Motor neuron (in vitro differentiated cells): ENCODE measurements at regions not wholly inside any gene's neighbourhood (a gene's known extent, or its start where the extent isn't known, plus 50 kb on each side); places are given as distances from the start of the nearest gene placed in this dataset.
"Not testable (repeated sequence)": the region's sequence is repeated elsewhere in the genome, so short reads cannot be mapped to it uniquely, and the experiment has no call there.

Source experiments
- ATAC-seq, 8 experiments: fragments of 200-7000 bp; cut with Tn5 transposase; replicated peaks in 6 of 8; 2 replicates each; pipeline ENCODE4 v1.8.0; 2021; ENCODE audit warnings: mild to moderate bottlenecking in 8 of 8, moderate library complexity in 8 of 8
- H3K27ac ChIP-seq, 2 donors: fragments of 250-450 bp; sonication (Bioruptor Pico); 2 replicates each; pipeline ENCODE4 v1.9.0; 2021; ENCODE audit warnings: antibody characterized with exemption in 2 of 2, mild to moderate bottlenecking in 2 of 2, moderate library complexity in 1 of 2
- H3K4me1 ChIP-seq, 2 donors: fragments of 250-450 bp; sonication (Bioruptor Pico); replicated peaks in 1 of 2; 2 replicates each; pipeline ENCODE4 v1.6.1; 2021; ENCODE audit warnings: antibody characterized with exemption in 2 of 2, mild to moderate bottlenecking in 2 of 2, moderate library complexity in 1 of 2
- H3K4me3 ChIP-seq, 5 donors: fragments of 250-450 bp; sonication (Bioruptor Pico); 2 replicates each; pipeline ENCODE4 v1.9.0; 2021; ENCODE audit warnings: antibody characterized with exemption in 5 of 5, mild to moderate bottlenecking in 5 of 5, moderate library complexity in 4 of 5
- WGBS, 10 experiments: fragments of 450-650 bp; shearing (Covaris generic); methylation state at CpG; one replicate each; pipeline ENCODE4 v1.0.0; 2022; 5-methylcytosine and 5-hydroxymethylcytosine counted together
- in situ Hi-C, 9 experiments: fragments of 400-800 bp; cut with MboI; loops; one replicate each; pipeline ENCODE4 v1.15.0; 2021; ENCODE audit warnings: low sequenced_read_pairs in 9 of 9, low pct_unique_long_range_greater_than_20kb in 2 of 9; ENCODE audit not compliant: unreplicated experiment in 9 of 9

DNA sequence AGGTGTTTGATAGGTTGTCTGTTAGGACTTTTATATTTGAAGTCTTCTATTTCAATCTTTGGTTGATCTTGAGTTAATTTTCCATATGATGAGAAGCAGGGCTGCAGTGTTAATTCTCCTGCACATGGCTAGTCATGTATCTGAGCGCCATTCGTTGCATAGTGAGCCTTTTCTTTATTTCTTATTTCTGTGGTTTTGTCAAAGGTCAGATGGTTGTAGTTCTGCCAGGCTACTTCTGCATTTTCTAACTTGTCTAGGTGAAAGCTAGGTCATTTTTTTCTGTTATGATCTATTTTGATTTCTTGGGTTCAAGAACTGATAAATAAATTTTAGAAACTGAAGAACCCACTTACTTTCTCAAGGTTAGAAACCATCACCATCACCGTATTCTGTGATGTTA is 56.7 kb downstream of the CCDC74A start:
- WGBS, 10 experiments = 19 to 100% (median 77%) methylated on average over 1 to 3 of the region's 3 CpGs
- ATAC-seq = no peak
- in situ Hi-C loops = no loop called here
- Histone ChIP-seq H3K4me3 (no peak overlapping the region), H3K4me1 (no peaks in the 10 kb centered on the region), H3K27ac (no peak overlapping the region)

DNA sequence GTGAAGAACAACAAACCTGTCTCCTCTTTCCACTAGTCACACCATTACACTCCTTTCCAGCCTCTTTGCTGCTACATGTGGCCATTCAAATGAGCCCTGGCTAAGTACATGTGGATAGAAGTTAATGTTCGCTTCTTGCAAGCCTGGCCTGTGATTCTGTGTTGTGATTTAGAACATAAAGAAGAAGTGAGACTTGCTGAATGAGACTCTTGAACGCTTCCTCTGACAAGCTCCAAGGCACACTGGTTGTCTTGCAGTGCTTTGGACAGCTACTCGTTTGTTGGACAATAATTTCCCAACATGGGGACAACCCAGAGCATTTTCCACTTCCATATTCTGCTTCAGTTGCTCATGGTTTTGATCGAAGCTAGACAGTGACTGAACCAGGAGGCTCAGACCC is 57.3 kb downstream of the CCDC74A start:
- Histone ChIP-seq H3K4me3 (no peak overlapping the region), H3K4me1 (no peaks in the 10 kb centered on the region), H3K27ac (no peak overlapping the region)
- no peak for ATAC-seq
- 0 to 72% (median 20%) methylated on average over 1 to 4 of the region's 4 CpGs; no CpG with 5 or more reads in 4 of the 10 experiments for WGBS, 10 experiments
- in situ Hi-C loops = no loop called here

DNA sequence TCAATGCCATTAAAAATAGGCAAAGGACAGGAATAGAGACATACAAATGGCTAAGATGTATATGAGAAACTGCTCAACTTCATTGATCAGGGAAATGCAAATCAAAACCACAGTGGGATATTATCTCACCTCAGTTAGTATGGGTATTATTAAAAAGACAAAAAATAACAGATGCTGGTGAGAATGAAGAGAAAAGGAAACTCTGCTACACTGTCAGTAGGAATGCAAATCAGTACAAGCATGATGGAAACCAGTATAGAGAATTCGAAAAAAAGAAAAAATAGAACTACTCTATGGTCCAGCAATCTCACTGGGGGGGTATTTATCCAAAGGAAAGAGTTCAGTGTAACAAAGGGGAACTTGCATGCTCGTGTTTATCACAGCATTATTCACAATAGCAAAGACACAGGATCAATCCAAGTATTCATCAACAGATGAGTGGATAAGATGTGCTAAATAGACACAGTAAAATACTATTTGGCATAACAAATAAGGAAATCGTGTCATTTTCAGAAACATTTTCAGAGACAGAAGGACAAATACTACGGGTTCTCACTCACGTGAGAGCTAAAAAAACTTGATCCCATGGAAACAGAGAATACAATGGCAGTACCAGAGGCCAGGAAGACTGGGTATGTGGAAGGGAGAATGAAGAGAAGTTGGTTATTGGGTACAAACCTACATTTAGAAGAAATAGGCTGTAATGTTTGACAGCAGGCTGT is 60.6 kb downstream of the CCDC74A start:
- peak in 1 of 8 experiments; percentile 35 for ATAC-seq
- in situ Hi-C loops = no loop called here
- H3K27ac ChIP-seq = no peak overlapping the region
- H3K4me1 ChIP-seq = no peaks in the 10 kb centered on the region
- H3K4me3 ChIP-seq = no peak overlapping the region
- 0 to 65% (median 43%) methylated on average over 1 to 5 of the region's 5 CpGs; no CpG with 5 or more reads in 1 of the 10 experiments for WGBS, 10 experiments

DNA sequence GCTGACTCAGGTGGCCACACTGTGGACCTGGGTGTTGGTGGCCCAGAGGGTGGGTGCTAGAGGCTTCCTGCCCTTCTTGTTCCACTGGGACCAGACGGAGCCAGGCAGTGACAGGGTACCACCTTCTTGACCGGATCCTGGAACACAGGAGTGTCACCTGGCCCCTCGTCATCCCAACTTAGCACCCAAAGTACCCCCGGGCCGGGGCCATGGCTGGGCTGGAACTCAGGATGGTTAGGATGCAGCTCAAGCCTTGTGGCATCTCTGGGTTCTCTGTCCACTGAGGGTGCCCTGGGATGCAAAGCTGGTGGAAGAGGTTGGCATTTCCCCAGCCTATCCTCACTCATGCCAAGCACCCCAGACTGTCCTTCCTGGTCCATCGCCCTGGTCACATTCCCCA is 61.4 kb downstream of the CCDC74A start:
- in situ Hi-C loops, H3K27ac ChIP-seq, ATAC-seq, H3K4me3 ChIP-seq, H3K4me1 ChIP-seq: not testable (repeated sequence)
- WGBS, 10 experiments = 0 to 100% (median 90%) methylated on average over 1 to 2 of the region's 6 CpGs; no CpG with 5 or more reads in 7 of the 10 experiments

DNA sequence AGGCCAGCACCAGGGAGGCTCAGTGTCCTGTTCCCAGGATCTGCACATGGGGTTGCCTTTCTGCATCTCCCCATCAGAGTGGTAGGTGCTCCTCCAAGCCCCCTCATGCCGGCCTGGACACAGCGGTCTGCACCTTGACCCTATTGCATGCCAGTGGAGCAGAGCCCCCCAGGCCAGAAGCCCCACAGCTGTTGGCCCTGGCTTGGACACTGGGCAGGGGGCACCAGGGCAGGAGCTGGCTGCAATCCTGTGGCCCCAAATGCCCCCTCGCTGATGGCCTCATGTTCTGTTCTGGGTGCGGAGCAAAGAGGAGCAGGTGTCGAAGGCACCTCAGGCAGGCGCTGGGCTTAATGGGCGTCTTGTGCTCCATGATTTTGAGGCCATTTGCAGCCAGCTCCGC is 62.7 kb downstream of the CCDC74A start:
- Histone ChIP-seq H3K4me3 (no peak overlapping the region), H3K27ac (no peak overlapping the region), H3K4me1 (no peaks in the 10 kb centered on the region)
- in situ Hi-C loops = no loop called here
- no peak for ATAC-seq
- 63 to 100% (median 90%) methylated on average over 1 to 4 of the region's 8 CpGs; no CpG with 5 or more reads in 5 of the 10 experiments for WGBS, 10 experiments

DNA sequence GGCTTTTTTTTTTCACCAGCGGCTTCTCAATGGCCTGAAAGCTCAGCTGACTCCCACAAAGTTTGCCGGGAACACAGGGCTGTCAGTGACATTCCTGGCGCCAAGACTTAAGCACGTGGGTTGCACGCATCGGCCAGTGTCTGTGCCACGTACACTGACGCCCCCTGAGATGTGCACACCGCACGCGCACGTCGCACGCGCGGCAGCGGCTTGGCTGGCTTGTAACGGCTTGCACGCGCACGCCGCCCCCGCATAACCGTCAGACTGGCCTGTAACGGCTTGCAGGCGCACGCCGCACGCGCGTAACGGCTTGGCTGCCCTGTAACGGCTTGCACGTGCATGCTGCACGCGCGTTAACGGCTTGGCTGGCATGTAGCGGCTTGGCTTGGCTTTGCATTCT is 63.2 kb downstream of the CCDC74A start:
- WGBS, 10 experiments = 68 to 94% (median 89%) methylated on average over 4 to 30 of the region's 39 CpGs; no CpG with 5 or more reads in 6 of the 10 experiments
- Histone ChIP-seq H3K4me3 (no peak overlapping the region), H3K27ac (no peak overlapping the region), H3K4me1 (no peaks in the 10 kb centered on the region)
- in situ Hi-C loops = no loop called here
- no peak for ATAC-seq

DNA sequence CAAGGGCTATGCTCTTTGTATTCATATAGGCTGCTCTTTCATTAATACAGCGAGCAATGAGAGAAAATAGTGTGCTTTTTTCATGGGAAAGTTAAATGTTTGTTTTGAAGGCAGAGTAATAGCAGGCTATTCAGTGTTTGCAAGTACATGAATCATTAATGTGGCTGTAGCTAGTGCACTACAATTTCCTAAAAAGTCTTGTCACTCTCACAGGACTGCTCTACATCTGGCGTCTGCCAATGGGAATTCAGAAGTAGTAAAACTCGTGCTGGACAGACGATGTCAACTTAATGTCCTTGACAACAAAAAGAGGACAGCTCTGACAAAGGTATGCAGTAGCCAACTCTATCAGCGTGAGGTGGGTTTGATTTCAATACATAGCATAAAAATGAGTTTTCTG is 68.9 kb downstream of the CCDC74A start:
- not testable (repeated sequence) for ATAC-seq

DNA sequence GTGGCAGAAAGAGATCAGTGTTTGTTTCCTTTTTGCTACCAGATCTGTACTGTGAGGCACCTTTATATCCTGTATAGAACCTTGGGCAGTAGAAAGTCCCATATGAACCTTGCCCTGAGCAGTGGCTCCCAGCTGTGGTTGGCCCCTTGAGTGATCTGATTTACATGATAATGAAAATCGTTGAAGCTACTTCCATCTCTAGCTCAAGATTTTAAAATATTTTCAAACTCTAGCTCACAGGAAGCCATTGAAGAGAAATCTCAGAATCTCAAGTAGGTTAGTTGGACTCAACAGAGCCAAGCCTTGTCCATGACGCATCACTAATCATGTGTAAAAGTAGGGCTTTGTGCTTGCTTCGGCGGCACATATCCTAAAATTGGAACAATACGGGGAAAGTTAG is 74.8 kb downstream of the CCDC74A start:
- H3K27ac ChIP-seq, ATAC-seq, H3K4me3 ChIP-seq, H3K4me1 ChIP-seq, in situ Hi-C loops: not testable (repeated sequence)
- WGBS, 10 experiments = 0 to 30% methylated on average over 1 to 2 of the region's 5 CpGs; no CpG with 5 or more reads in 8 of the 10 experiments

More for the DNA sequence above, 68.9 kb downstream of the CCDC74A start:
- in situ Hi-C loops, H3K4me3 ChIP-seq, H3K27ac ChIP-seq, H3K4me1 ChIP-seq: not testable (repeated sequence)
- WGBS, 10 experiments = 33 to 56% methylated on average over 1 of the region's 5 CpGs; no CpG with 5 or more reads in 8 of the 10 experiments

DNA sequence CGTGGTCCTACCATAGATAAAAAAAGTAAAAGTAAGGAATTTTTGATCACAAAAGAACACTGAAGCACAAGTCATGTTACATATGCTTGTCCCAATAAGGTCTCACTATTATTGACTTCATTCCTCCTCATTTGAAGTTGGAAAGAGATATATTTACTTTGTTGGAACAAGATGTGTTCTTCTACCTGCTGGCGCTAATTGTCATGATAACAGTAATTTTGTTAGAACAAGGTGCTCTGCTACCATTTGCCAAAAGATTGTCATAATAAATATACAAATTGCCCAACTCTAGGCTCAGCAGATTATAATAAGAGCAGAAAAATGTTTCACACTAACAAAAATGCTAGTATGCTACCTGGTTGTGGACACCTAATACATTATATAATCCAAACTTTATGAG is 77.0 kb downstream of the CCDC74A start:
- WGBS, 10 experiments = 50 to 100% (median 71%) methylated on average over 1 of the region's 2 CpGs; no CpG with 5 or more reads in 5 of the 10 experiments
- H3K4me3 ChIP-seq, H3K4me1 ChIP-seq, ATAC-seq, in situ Hi-C loops, H3K27ac ChIP-seq: not testable (repeated sequence)

DNA sequence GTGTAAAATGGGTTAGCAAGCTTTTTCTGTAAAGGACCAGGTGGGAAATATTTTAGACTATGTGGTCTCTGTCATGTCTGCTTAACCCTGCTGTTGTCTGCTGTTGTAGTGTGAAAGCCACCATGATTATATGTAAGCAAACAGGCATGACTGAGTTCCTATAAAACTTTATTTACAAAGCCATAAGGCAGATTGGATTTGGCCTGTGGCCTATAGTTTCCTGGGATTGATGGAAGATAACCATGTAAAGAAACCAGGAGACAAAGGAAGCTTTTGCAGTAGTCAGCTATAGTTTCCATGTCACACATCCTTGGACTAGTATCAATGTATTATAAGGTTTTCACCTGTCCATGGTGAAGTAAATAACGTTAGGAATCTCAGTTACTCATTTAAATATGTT is 78.7 kb downstream of the CCDC74A start:
- H3K4me1 ChIP-seq, ATAC-seq, H3K27ac ChIP-seq, in situ Hi-C loops, H3K4me3 ChIP-seq: not testable (repeated sequence)
- 0 to 88% (median 56%) methylated on average over 1 of the region's 1 CpG; no CpG with 5 or more reads in 3 of the 10 experiments for WGBS, 10 experiments

DNA sequence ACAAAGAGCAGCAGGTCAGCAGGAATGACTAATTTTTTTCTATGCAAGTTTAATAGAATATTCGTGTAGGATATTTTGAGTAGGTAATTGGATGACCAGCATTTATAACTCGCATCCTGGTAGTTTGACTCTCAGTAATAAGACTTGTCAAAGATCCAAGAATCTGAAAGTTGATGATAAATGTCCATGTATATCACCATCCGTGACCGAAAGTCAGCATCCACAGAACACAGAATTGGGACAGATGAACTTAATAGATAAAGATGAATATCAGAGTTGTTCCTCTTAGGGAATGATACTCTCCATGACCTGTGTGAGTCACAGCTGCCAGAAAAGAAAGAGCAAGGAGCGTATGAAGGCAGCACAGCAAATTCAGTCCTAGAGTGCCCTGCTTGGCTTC is 79.4 kb downstream of the CCDC74A start:
- H3K27ac ChIP-seq, ATAC-seq, H3K4me3 ChIP-seq, H3K4me1 ChIP-seq, in situ Hi-C loops: not testable (repeated sequence)
- 18 to 100% (median 50%) methylated on average over 1 to 5 of the region's 5 CpGs; no CpG with 5 or more reads in 1 of the 10 experiments for WGBS, 10 experiments

DNA sequence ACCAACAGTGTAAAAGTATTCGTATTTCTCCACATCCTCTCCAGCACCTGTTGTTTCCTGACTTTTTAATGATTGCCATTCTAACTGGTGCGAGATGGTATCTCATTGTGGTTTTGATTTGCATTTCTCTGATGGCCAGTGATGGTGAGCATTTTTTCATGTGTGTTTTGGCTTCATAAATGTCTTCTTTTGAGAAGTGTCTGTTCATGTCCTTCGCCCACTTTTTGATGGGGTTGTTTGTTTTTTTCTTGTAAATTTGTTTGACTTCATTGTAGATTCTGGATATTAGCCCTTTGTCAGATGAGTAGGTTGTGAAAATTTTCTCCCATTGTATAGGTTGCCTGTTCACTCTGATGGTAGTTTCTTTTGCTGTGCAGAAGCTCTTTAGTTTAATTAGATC is 86.9 kb downstream of the CCDC74A start:
- H3K4me1 ChIP-seq, ATAC-seq, H3K4me3 ChIP-seq, H3K27ac ChIP-seq, in situ Hi-C loops: not testable (repeated sequence)
- WGBS, 10 experiments = no CpG with 5 or more reads among the region's 3 CpGs

DNA sequence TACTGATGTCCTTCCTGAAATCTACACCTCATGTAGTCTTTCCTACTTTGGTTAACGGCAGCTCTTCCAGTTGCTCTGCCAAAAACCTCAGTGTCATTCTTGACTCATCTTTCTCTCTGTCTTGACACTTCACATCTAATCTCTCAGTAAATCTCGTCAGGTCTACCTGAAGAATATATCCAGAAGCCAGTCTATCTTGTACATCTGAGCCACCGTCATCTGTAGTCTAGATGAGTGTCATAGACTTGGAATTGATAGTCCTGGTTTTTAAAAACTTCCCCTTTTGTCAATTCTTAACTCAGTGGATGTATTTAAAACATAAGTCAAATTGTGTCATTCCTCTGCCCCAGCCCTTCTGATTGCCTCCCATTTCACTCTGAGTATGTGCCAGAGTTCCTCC is 90.6 kb downstream of the CCDC74A start:
- in situ Hi-C loops = not testable (repeated sequence)

DNA sequence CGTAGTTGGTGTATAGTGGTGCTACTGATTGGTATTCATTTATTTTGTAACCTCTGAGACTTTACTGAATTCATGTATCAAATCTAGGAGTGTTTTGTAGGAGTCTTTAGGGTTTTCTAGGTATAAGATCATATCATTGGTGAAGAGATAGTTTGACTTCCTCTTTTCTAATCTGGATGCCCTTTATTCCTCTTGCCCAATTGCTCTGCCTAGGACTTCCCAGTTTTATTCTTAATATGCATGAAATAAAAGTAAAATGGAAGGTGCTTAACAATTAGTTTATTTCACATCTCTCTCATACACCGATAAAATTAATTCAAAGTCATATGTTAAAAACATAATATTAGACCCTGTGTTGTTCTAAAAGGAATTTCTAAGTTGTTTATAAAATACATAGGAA is 95.2 kb downstream of the CCDC74A start:
- in situ Hi-C loops, H3K4me3 ChIP-seq, H3K4me1 ChIP-seq, H3K27ac ChIP-seq, ATAC-seq: not testable (repeated sequence)
- WGBS, 10 experiments = 0 to 100% (median 64%) methylated on average over 1 to 2 of the region's 2 CpGs; no CpG with 5 or more reads in 1 of the 10 experiments

More for the DNA sequence above, 90.6 kb downstream of the CCDC74A start:
- not testable (repeated sequence) for ATAC-seq, H3K4me3 ChIP-seq, H3K4me1 ChIP-seq, H3K27ac ChIP-seq
- 33 to 96% (median 60%) methylated on average over 1 to 3 of the region's 3 CpGs; no CpG with 5 or more reads in 3 of the 10 experiments for WGBS, 10 experiments
